HEK293 (cell line): ENCODE measurements at regions not wholly inside any gene's neighbourhood (a gene's known extent, or its start where the extent isn't known, plus 50 kb on each side); places are given as distances from the start of the nearest gene placed in this dataset.

Experiments used
- ZNF292 ChIP-seq: fragments of 450-650 bp; formaldehyde crosslinking; IDR thresholded peaks from 2 replicates; pipeline ENCODE4 v1.5.1; 2016; ENCODE audit warnings: low read depth, missing biosample characterization, missing genetic modification characterization, borderline replicate concordance
- ZNF660 ChIP-seq: fragments of 450-650 bp; IDR thresholded peaks from 2 replicates; pipeline ENCODE4 v1.5.1; 2018; ENCODE audit warnings: missing biosample characterization, mild to moderate bottlenecking, missing genetic modification characterization
- TF ChIP-seq, protein P1 (sequence below): fragments of 450-650 bp; formaldehyde crosslinking; IDR thresholded peaks from 2 replicates; pipeline ENCODE4 v1.5.1; 2016; ENCODE audit warnings: missing biosample characterization, missing genetic modification characterization
- TF ChIP-seq, protein P2 (sequence below): fragments of 450-650 bp; formaldehyde crosslinking; IDR thresholded peaks from 2 replicates; pipeline ENCODE4 v1.5.1; 2016; ENCODE audit warnings: missing biosample characterization, missing genetic modification characterization
- TF ChIP-seq, protein P3 (sequence below): fragments of 450-650 bp; formaldehyde crosslinking; IDR thresholded peaks from 2 replicates; pipeline ENCODE4 v1.5.1; 2016; ENCODE audit warnings: missing biosample characterization, missing genetic modification characterization, borderline replicate concordance

DNA sequence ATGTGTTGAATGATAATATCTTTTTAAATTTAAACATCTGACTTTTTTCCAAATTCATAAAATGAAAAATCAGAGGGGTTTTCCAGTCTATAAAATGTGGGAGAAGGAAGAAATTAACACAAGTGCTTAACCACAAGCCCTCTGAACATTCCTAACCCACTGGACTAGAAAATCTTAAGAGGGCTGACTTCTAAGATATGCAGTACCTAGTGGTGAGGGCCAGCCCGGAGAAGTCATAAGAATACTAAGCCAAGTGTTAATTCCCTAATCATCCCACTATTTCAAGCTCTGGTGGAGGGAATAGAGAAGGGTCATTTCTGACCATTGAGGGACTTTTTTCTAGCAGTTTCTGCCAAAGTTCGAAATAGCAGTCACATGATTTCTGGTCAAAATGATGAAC lies 86.9 kb upstream of the NEIL3 start:
- TF ChIP-seq ZNF292 (tag by site-specific recombination), result no peak
- TF ChIP-seq, protein P1, sequence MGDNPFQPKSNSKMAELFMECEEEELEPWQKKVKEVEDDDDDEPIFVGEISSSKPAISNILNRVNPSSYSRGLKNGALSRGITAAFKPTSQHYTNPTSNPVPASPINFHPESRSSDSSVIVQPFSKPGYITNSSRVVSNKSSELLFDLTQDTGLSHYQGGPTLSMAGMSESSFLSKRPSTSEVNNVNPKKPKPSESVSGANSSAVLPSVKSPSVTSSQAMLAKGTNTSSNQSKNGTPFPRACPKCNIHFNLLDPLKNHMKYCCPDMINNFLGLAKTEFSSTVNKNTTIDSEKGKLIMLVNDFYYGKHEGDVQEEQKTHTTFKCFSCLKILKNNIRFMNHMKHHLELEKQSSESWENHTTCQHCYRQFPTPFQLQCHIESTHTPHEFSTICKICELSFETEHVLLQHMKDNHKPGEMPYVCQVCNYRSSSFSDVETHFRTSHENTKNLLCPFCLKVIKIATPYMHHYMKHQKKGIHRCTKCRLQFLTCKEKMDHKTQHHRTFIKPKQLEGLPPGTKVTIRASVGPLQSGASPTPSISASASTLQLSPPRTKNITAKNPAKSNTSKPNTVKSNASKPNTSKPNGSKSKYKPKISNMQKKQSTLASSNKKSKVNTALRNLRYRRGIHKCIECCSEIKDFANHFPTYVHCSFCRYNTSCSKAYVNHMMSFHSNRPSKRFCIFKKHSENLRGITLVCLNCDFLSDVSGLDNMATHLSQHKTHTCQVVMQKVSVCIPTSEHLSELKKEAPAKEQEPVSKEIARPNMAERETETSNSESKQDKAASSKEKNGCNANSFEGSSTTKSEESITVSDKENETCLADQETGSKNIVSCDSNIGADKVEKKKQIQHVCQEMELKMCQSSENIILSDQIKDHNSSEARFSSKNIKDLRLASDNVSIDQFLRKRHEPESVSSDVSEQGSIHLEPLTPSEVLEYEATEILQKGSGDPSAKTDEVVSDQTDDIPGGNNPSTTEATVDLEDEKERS (tag by site-specific recombination), result no peak
- TF ChIP-seq, protein P2, sequence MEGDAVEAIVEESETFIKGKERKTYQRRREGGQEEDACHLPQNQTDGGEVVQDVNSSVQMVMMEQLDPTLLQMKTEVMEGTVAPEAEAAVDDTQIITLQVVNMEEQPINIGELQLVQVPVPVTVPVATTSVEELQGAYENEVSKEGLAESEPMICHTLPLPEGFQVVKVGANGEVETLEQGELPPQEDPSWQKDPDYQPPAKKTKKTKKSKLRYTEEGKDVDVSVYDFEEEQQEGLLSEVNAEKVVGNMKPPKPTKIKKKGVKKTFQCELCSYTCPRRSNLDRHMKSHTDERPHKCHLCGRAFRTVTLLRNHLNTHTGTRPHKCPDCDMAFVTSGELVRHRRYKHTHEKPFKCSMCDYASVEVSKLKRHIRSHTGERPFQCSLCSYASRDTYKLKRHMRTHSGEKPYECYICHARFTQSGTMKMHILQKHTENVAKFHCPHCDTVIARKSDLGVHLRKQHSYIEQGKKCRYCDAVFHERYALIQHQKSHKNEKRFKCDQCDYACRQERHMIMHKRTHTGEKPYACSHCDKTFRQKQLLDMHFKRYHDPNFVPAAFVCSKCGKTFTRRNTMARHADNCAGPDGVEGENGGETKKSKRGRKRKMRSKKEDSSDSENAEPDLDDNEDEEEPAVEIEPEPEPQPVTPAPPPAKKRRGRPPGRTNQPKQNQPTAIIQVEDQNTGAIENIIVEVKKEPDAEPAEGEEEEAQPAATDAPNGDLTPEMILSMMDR (tag by site-specific recombination), result no peak
- TF ChIP-seq, protein P3, sequence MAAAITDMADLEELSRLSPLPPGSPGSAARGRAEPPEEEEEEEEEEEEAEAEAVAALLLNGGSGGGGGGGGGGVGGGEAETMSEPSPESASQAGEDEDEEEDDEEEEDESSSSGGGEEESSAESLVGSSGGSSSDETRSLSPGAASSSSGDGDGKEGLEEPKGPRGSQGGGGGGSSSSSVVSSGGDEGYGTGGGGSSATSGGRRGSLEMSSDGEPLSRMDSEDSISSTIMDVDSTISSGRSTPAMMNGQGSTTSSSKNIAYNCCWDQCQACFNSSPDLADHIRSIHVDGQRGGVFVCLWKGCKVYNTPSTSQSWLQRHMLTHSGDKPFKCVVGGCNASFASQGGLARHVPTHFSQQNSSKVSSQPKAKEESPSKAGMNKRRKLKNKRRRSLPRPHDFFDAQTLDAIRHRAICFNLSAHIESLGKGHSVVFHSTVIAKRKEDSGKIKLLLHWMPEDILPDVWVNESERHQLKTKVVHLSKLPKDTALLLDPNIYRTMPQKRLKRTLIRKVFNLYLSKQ (tag by site-specific recombination), result no peak
- no peak for TF ChIP-seq ZNF660
